ENCODE measurements at regions not wholly inside any gene's neighbourhood (a gene's known extent, or its start where the extent isn't known, plus 50 kb on each side); places are given as distances from the start of the nearest gene placed in this dataset.

DNA sequence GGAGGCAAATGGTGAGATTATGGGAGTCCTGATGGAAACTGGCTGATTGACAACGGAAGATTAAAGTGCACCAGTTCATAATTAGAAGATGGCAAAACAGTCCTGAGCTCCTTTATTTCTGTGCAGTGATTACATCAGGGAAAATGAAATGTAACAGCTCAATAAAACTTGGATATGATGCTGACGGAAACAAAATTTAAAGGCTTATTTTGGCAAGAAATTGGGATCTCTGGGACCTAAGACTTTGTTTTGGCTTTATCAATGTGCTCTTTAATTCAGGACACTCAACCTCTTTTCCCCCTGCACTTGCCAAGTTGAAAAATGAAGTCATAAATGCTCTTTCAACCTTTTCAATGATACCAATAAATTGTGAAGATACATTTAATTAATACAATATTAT lies 226.8 kb downstream of the C6orf118 start:
- DNase-seq, result no peak

DNA sequence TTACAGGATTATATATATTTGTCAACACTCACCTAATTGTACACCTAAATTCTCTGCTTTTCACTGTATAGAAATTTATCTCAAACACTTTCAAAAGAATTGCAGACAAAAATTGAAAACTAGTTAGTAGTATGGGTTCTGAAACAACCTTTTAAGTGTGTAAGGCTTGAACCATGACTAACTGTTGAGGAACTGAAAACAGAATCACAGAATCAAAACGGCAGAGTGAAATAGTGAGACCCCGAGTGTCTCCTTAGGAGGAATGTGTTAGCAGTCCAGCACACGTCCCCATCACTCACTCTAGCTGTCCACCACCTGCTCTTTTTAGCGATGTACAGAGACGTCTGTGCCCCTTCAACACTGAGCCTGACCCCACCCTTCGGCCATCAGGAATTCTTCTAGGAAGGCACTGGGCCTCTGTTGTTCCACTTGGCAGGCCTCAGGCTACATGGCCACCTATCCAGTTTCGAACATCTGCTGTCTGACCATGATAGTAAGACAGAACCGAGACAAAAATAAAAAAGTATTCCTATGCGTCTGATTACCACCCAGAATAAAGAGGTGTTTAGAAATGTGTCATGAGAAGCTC lies 227.4 kb downstream of the C6orf118 start:
- DNase-seq, result no peak

DNA sequence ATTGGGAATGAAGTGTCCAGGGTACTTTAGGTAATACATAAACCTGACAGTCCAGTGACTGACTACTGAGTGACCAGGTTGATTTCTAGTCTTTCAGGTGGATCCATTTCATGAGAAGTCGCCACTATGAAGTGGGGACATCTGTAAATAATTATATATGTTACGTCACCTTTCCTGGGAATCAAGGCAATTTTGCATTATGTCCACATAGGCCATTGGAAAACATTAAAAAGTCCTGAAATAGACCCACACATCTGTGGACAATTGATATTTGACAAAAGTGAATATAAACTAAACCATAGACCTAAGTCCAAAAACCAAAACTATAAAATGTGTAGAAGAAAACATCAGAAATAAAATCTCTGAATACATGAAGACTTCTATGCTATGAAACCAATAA lies 231.5 kb downstream of the C6orf118 start:
- no peak for DNase-seq

DNA sequence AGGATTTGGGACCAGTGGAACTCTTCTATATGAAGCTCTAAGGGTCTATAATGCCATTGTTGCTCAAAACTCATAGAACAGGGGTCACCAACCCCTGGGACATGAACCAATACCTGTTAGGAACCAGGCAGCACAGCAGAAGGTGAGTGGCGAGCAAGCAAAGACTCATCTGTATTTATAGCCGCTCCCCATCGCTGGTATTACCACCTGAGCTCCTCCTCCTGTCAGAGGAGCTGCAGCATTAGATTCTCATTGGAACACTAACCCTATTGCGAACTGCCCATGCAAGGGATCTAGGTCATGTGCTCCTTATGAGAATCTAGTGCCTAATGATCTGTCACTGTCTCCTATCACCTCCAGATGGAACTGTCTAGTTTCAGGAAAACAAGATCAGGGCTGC lies 237.5 kb downstream of the C6orf118 start:
- DNase-seq, result no peak

DNA sequence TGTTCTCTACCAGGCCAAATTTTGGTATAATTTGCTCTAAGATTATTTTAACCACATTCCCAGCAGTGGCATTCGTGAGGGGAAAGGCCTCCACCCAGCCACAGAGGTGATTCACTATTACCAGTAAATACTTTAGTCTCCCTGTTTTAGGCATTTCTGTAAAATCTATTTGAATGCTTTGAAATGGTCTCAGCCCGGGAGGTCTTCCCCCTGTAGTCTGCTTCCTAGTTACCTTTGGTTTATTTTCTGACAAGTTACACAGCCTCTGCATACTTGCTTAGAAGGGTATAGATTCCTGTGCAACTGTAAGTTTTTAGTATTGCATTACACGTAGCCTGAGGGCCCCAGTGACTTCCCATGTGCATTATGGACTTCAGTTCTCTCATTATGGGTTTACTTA lies 248.7 kb downstream of the C6orf118 start:
- DNase-seq, result no peak

DNA sequence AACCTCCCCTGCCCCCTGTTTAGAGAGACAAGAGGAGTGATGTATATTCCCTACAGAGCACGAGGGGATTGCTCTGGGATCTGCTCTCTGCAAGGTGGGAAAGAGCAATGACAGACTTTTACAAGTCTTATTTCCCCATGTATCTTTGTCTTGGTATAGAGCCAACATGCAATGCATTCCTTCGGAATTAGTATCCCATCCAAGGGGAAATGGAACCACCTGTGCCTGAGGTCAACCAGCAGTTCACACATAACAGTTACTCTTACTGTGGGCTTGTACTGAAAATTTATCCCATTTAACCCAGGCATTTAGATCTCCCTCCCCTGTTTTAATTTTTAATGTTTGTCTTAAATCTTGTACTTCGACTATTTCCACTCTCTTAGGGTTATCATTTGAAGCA lies 250.4 kb downstream of the C6orf118 start:
- DNase-seq, result no peak

DNA sequence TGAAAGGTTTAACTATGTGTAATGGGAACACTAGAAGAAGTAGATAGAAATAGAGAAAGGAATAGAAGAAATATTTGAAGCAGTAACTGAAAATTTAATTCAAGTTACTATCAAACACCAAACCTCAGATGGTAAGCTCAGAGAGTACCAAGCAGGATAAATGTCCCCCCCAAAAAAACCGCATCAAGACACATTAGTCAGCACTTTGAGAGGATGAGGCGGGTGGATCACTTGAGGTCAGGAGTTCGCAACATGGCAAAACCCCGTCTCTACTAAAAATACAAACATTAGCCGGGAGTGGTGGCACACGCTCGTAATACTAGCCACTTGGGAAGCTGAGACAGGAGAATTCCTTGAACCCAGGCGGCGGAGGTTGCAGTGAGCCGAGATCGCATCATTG lies 253.1 kb downstream of the C6orf118 start:
- DNase-seq, result no peak

DNA sequence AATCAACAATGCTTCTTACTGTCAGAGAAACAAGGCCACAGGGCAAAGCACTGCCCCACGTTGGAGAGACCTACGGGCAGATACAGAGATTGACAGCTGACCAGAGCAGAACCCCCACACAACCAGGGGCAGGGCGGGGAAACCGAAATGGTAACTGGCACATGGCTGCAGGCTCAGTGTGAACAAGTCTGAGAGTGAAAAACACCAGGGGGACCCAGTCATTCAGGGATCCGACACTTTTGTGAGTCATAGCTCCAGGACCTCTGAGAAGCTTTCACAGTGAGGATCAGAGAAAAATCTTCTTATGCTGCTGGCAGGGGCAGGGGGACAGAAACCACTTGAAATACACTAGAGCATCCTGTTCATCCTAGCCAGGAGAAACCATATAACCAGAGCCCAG lies 254.2 kb downstream of the C6orf118 start:
- no peak for DNase-seq

DNA sequence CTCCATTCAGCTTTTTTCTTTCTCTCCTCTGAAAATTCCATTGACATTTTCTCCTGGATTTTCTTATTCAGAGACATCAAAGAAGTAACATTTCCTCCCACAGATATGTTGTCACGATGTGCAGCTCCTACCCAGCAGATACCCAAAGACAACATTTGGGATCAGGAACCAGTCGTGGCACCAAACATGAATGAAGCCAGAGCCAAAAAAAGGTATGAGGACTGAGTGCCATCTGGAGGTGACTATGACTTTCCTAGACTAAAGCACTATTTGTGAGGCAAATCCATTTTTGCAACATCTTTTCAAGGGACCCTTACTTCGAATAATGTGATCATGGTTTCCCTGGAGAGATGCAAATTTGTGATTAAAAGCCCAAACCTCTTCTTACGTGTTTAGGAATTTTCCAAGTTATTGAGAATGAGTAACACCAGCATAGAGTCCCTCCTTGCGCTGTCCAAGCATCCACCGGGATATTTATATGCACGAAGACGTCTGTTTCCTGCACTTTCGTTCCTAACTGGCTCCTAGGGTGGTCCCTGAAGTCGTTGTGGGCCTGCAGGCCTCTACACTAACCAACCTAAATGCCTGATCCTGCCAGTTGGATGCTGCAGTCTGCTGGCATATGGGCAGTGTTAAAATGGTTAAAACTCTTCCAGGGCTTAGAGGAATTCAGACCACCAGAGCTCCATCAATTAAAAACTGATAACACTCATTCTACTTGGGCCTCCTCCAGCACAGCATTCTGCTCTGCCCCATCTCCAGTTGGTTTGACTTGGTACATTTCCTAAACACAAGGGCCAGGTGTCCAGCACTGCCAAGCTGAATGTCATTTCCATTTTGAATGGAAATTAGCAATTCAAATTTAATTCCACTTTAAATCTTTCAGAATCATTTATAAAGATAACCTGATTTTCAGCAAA lies 256.6 kb downstream of the C6orf118 start:
- DNase-seq, result no peak

DNA sequence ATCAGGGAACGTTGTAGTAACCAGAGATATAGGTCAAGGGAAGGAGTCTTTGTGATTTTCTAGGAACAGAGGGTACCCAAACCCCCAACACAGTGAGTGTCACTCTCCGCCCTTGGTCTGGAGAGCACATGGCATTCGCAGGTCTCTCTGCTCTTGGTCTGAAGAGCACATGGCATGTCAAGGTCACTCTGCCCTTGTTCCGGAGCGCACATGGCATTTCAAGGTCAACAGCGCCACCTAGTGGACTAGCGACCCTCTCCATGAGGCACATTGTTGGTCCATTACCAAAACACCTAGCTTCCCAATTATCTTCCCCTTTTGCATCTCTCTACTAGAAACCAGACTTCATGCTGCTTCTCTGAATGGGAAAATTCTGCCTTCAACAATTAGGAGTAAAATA lies 260.0 kb downstream of the C6orf118 start:
- DNase-seq, result no peak

DNA sequence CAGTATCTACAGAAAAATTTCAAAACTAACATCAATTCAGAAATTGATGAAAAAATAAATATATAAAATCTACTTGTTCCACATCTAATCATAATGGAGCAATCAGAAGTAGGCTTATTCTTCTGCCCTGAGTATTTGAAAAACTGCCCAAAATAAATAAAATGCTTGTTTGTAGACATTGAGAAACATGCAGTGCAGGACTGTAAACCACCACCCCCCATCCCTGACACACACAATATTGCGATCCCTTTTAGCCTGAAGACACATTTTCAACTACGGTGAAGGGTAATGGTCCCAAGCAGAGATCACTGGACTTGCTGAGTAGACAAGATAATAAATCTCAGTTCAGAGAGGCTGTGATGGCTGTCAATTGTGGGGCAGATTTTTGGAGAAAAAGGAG lies 261.5 kb downstream of the C6orf118 start:
- DNase-seq, result no peak

DNA sequence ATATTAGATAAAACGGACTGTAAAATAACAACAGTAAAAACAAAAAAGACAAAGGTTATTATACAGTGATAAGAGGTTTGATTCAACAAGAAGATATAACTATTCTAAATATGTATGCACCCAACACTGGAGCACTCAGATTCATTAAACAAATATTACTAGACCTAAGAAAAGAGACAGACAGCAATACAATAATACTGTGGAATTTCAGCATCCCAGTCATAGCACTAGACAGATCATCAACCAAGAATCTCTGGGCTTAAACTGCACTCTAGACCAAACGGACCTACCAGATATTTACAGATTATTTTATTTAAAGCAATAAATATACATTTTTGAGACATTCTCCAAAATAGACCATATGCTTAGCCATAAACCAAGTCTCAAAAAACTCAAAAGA lies 263.8 kb downstream of the C6orf118 start:
- no peak for DNase-seq

DNA sequence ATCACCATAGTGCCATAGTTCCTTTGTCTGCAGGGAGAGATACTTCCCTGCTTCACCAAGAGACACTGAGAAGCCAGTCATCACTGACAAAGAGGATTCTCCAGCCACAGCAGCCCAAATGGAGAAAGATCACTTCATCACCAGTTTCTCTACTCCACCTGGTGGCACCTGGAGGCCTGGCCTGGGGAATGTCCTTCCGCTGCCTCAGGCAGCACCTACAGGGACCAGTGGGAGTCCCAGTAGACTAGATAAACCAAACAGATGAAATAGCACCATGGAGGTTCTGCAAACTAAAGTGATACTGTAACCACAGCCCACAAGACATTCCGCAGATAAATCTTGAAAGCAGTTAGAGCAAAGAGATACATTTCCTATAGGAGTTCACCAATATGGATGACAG lies 266.5 kb downstream of the C6orf118 start:
- no peak for DNase-seq

DNA sequence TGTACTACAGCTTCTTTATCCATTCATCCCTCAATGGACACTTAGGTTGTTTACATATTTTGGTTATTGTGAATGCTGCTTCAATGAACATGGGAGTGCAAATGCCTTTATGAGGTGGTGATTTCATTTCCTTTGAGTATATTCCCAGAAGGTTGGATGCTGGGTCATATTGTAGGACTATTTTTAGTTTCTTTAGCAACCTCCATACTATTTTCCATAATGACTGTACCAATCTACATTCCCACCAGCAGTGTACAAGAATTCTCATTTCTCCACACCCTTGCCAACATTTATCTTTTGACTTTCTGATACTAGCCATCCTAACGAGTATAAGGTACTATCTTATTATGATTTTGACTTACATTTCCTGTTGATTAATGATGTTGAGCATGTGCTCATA lies 269.0 kb downstream of the C6orf118 start:
- no peak for DNase-seq

DNA sequence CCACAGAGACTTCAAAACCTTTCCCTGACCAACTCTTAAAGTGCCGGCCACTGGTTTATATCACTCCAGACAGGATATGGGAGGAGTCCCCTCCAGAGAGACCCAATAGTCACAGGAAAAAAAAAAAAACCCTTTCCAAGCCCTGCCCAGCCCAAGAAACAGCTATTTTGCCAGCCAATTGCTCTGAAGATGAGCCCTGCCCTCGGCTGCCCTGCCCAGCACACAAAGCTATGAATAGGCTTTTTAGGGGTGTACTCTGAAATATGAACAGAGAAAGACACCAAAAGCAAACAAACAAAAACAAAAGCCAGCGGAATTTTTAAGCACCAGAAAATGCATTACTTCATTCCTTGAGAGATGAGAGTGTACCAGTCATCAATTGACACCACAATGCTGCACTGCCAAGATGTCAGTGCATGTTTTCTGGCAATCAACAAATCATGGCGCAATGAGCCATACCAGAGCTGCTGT lies 275.1 kb downstream of the C6orf118 start:
- DNase-seq, result no peak

DNA sequence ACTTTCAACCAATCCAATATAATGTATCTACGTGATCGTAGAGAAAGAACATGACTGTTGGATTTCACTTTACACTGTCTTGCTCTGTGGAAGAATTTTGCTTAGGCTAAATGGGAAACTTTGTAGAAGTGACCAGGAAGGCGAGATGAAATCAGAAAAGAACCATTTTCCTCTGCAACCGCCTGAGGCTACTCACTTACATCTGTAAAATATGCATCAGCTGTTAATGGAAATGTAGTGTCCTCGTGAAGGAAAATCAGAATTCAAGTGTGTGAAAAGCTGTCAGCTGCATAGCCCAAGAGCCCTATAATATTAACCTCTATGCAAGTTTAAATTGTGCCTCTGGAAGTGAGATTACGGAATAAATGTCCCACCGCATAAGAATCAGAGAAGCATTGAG lies 277.9 kb downstream of the C6orf118 start:
- no peak for DNase-seq

DNA sequence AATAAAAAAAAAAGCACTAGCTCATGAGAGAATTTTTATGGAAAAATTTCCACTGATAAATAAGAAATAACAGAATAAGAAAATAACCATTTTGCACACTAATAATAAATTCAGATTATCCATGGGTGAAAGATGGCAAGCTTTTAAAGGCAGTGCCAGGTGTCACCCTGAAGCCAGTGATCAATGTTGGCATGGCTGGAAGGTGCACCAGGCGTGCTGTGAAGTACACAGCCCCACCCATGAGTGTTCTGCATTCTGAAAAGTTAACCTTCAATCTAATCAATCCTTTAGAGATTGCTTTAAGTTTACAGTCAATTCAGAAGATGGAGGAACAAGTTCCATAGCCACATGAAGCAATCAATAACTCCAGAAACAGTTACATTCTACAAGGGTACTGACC lies 284.4 kb downstream of the C6orf118 start:
- no peak for DNase-seq

DNA sequence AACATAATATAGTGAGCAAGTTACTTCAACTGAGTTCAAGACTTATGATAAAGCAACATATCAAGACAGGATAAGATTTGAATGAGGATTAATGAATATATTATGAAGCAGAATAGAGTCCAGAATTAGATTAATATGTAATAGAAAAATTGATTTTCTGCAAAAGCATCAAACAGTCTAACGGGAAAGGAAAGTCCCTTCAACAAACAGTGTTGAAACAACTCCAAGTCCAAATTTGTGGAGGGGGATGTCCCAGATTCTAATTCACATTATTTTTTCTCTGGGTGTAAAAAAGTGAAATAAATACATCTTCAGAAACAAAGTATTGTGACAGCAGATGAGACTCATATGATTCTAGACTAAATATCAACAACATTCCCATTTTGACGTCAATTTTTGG lies 289.7 kb downstream of the C6orf118 start:
- no peak for DNase-seq

DNA sequence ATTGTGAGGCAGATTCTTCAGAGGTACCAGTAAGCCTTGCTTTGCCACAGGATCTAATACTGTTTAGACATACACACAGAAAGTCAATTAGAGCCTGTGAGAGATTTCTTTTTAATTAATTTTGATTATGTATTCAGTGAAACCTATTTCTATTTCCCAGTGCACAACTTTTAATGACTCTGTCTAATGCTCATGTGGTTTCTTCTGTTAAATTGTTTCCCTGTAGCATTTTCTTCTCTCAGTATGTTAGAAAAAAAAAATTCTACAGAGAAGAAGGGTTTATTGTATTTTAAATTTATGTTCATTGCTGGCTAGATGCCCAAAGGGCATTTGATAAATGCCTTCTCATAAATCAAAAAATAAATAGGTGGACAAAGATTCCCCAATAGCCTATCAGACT lies 293.7 kb downstream of the C6orf118 start:
- DNase-seq, result no peak

DNA sequence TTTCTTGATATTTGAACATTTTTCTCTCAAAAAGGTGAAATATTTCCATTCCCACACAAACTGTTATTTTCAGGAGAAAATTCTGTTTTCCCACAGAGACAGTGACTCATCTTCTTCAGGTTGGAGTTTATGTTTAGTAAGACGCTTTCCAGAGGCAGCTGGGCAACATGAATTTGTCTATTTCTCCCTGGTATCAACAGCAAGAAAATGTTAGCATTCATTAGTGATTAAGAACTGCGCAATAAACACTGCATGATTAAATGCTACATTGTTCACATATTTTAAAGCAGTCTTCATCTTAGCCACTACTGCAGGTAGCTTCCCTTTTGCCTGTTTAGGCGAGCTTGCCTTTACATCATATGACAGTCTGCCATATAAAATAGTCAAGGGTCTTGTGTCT lies 295.7 kb downstream of the C6orf118 start:
- DNase-seq, result no peak

DNA sequence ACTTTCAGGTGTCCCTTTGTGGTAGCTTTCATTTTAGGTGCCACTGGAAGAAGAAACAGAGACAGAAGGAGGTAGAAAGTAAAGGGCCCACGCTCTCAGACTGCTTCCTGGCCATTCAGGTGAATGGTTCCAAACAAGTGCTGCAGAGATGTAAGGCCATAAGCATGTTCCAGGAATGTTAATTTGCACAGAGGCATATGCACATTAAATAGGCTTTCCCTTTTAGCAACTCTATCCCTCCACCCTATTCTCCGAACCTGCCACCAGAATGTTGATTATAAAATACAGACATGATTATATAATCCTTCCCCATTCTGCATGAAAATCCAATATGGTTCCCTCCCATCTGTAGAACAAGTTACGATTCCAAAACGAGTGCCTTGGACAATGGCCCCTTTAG lies 297.2 kb downstream of the C6orf118 start:
- no peak for DNase-seq

DNA sequence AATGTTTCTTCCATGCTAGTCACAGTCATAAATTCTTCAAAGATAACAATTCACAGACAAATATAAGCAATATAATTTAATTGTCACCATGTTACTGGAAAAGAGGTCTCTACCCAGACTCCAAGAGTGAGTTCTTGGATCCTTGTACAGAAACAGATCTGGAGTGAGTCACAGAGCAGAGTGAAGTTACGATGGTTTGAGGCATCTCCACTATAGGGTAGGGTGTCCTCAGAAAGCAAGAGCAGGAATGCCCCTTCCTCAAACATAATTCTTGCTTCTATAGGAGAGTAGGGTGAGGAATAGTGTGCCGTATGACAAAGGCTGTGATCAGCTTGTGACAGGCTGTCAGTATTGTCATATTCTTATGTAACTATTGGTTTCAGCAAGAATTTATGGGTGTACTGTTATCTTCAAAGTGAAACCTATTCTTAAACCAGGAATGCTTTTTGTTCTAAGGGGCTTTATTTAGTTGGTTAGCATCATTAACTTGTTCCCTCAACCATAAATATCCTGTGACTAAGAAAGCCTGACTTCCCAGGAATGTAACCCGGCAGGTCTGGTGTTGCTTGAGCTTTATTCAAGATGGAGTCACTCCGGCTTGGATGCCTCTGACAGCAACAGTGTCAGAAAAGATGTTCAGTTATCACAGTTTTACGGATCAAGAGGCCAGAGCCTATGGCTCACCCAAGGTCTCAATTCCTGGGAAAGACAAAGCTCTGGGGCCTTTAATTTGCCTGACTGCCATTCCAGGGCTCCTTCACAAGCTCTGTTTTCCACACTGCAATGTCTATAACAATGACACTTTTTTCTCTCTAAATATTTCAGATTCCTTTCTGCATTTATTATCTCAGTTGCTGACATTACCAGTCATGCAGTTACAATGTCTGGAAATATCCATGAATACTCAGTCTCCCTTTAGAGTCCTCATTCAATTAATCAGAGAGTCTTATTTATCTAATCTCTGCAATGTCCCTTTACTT lies 298.6 kb downstream of the C6orf118 start:
- no peak for DNase-seq

DNA sequence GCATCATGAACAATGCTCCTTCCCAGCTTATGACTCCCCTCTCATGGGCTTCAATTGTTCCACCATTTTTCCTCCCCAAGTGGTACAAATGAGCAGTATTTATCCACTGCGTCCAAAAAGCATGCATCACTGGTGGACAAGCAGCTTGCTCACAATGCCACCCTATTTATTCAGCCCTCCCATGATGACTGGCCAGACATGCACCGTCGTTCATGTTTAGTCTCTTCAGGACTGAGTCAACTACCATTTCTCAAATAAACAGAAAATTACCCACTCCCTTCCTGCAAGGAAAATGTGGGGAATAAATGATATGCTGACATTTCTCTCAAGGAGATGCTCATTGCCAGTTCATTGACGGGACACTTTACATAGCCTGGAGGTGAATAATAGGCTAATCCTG lies 300.4 kb downstream of the C6orf118 start:
- no peak for DNase-seq

Data from right kidney (tissue), 1 donor.